ENCODE measurements at regions not wholly inside any gene's neighbourhood (a gene's known extent, or its start where the extent isn't known, plus 50 kb on each side); places are given as distances from the start of the nearest gene placed in this dataset.
"Not testable (repeated sequence)": the region's sequence is repeated elsewhere in the genome, so short reads cannot be mapped to it uniquely, and the experiment has no call there.

- H3K27ac ChIP-seq = no peak overlapping the region
- no peaks in the 10 kb centered on the region for H3K4me1 ChIP-seq
- no peaks in the 10 kb centered on the region for H3K27me3 ChIP-seq
- H3K9me3 ChIP-seq = no peaks in the 10 kb centered on the region
- DNase-seq (ENCODE audit: low spot score) = no peak
- no peaks in the 10 kb centered on the region for H3K36me3 ChIP-seq
- no peak for TF ChIP-seq CTCF (IDR thresholded peaks at IDR 0.05)
- no peak overlapping the region for H3K4me3 ChIP-seq
Measured at GRCh38 chr17:14732211-14732610, 431.3 kb downstream of the HS3ST3B1 start.

GRCh38 chr17:14731591-14731990 is 430.7 kb downstream of the HS3ST3B1 start:
- Histone ChIP-seq H3K9me3 (no peaks in the 10 kb centered on the region), H3K4me1 (no peaks in the 10 kb centered on the region), H3K36me3 (no peaks in the 10 kb centered on the region), H3K27me3 (no peaks in the 10 kb centered on the region), H3K27ac (no peak overlapping the region), H3K4me3 (no peak overlapping the region)
- DNase-seq (ENCODE audit: low spot score) = no peak
- no peak for TF ChIP-seq CTCF (IDR thresholded peaks at IDR 0.05)

GRCh38 chr17:14730821-14731220 is 429.9 kb downstream of the HS3ST3B1 start:
- H3K36me3 ChIP-seq = no peaks in the 10 kb centered on the region
- no peak overlapping the region for H3K4me3 ChIP-seq
- no peak for TF ChIP-seq CTCF (IDR thresholded peaks at IDR 0.05)
- no peak overlapping the region for H3K27ac ChIP-seq
- H3K9me3 ChIP-seq = no peaks in the 10 kb centered on the region
- no peaks in the 10 kb centered on the region for H3K27me3 ChIP-seq
- H3K4me1 ChIP-seq = no peaks in the 10 kb centered on the region
- DNase-seq (ENCODE audit: low spot score) = no peak

GRCh38 chr17:14725729-14726128 is 424.8 kb downstream of the HS3ST3B1 start:
- peaks cover 0 to 8% of the 10 kb centered on the region in 2 donors for H3K9me3 ChIP-seq
- H3K4me3 ChIP-seq = no peak overlapping the region
- no peaks in the 10 kb centered on the region for H3K4me1 ChIP-seq
- H3K27ac ChIP-seq = no peak overlapping the region
- no peak for DNase-seq (ENCODE audit: low spot score)
- no peaks in the 10 kb centered on the region for H3K27me3 ChIP-seq
- no peaks in the 10 kb centered on the region for H3K36me3 ChIP-seq
- TF ChIP-seq CTCF (IDR thresholded peaks at IDR 0.05) = no peak

GRCh38 chr17:14724770-14725169 is 423.9 kb downstream of the HS3ST3B1 start:
- Histone ChIP-seq H3K27ac (no peak overlapping the region), H3K9me3 (peaks cover 0 to 8% of the 10 kb centered on the region in 2 donors), H3K27me3 (no peaks in the 10 kb centered on the region), H3K36me3 (no peaks in the 10 kb centered on the region), H3K4me1 (no peaks in the 10 kb centered on the region), H3K4me3 (no peak overlapping the region)
- no peak for DNase-seq (ENCODE audit: low spot score)
- TF ChIP-seq CTCF (IDR thresholded peaks at IDR 0.05) = no peak

- H3K9me3 ChIP-seq; H3K36me3 ChIP-seq; H3K4me3 ChIP-seq; DNase-seq (ENCODE audit: low spot score); H3K27ac ChIP-seq; H3K4me1 ChIP-seq; H3K27me3 ChIP-seq: not testable (repeated sequence)
Measured at GRCh38 chr17:14723349-14723748, 422.5 kb downstream of the HS3ST3B1 start.
